GM15510 (cell line): ENCODE measurements at regions not wholly inside any gene's neighbourhood (a gene's known extent, or its start where the extent isn't known, plus 50 kb on each side); places are given as distances from the start of the nearest gene placed in this dataset.

Experiments used
- POLR2A ChIP-seq: IDR thresholded peaks from 3 replicates; pipeline ENCODE4 v1.6.1; 2011; ENCODE audit warnings: borderline replicate concordance; ENCODE audit not compliant: insufficient read length; ENCODE audit errors: extremely low read depth

GRCh38 chr4:53959343-53960120 is 104.9 kb downstream of the CHIC2 start:
- TF ChIP-seq POLR2A, result no peak

GRCh38 chr4:53956454-53956853 is 108.0 kb downstream of the CHIC2 start:
- TF ChIP-seq POLR2A, result no peak

GRCh38 chr4:53956053-53956452 is 108.4 kb downstream of the CHIC2 start:
- TF ChIP-seq POLR2A, result no peak

GRCh38 chr4:53951414-53951813 is 113.0 kb downstream of the CHIC2 start:
- TF ChIP-seq POLR2A, result no peak

- no peak for TF ChIP-seq POLR2A
These were observed 120.9 kb downstream of the CHIC2 start for GRCh38 chr4:53943345-53944085.

- no peak for TF ChIP-seq POLR2A
These were observed 121.7 kb downstream of the CHIC2 start for GRCh38 chr4:53942712-53943111.

- no peak for TF ChIP-seq POLR2A
These were observed 123.1 kb downstream of the CHIC2 start for GRCh38 chr4:53941331-53941730.

- TF ChIP-seq POLR2A, result no peak
These were observed 126.5 kb downstream of the CHIC2 start for GRCh38 chr4:53937918-53938317.

- no peak for TF ChIP-seq POLR2A
These were observed 127.1 kb downstream of the CHIC2 start for GRCh38 chr4:53937327-53937726.

- TF ChIP-seq POLR2A, result no peak
These were observed 128.6 kb downstream of the CHIC2 start for GRCh38 chr4:53935780-53936179.

GRCh38 chr4:53932796-53933610 is 131.4 kb downstream of the CHIC2 start:
- no peak for TF ChIP-seq POLR2A

GRCh38 chr4:53931461-53931961 is 132.9 kb downstream of the CHIC2 start:
- TF ChIP-seq POLR2A, result no peak

GRCh38 chr4:53929955-53930798 is 134.2 kb downstream of the CHIC2 start:
- TF ChIP-seq POLR2A, result no peak

GRCh38 chr4:53929311-53929710 is 135.1 kb downstream of the CHIC2 start:
- TF ChIP-seq POLR2A, result no peak
